Neutrophil (primary cell): ENCODE measurements at regions not wholly inside any gene's neighbourhood (a gene's known extent, or its start where the extent isn't known, plus 50 kb on each side); places are given as distances from the start of the nearest gene placed in this dataset.

Experiments used
- H3K27ac ChIP-seq: fragments of 200-600 bp; sonication (generic); 2 replicates; pipeline ENCODE4 v1.5.1; 2016; ENCODE audit warnings: mild to moderate bottlenecking, moderate library complexity
- H3K27me3 ChIP-seq: fragments of 200-600 bp; sonication (generic); 2 replicates; pipeline ENCODE4 v1.6.0; 2016; ENCODE audit warnings: mild to moderate bottlenecking
- H3K36me3 ChIP-seq: fragments of 200-600 bp; sonication (generic); 2 replicates; pipeline ENCODE4 v1.5.1; 2017
- H3K4me1 ChIP-seq, 2 experiments: fragments of 200-600 bp in 1 of 2; sonication (generic) in 1 of 2; 1 replicate in 1 of 2; 2 replicates in 1 of 2; pipeline versions ENCODE4 v1.5.1 to v1.6.1; 2013 to 2016; ENCODE audit warnings: low read depth in 1 of 2, low read length in 1 of 2, mild to moderate bottlenecking in 1 of 2, moderate library complexity in 1 of 2; ENCODE audit not compliant: control insufficient read depth in 1 of 2, insufficient read depth in 1 of 2
- H3K4me3 ChIP-seq, 2 experiments: fragments of 200-600 bp in 1 of 2; sonication (generic) in 1 of 2; 1 replicate in 1 of 2; 2 replicates in 1 of 2; pipeline ENCODE4 v1.5.1; 2013 to 2016; ENCODE audit warnings: low read depth in 1 of 2, low read length in 1 of 2, mild to moderate bottlenecking in 1 of 2, moderate library complexity in 1 of 2
- H3K9me3 ChIP-seq: fragments of 200-600 bp; sonication (generic); 2 replicates; pipeline ENCODE4 v1.5.1; 2016
- CTCF ChIP-seq: fragments of 200-600 bp; sonication (generic); IDR thresholded peaks from 2 replicates; pipeline ENCODE4 v1.5.1; 2016; ENCODE audit warnings: antibody characterized with exemption

DNA sequence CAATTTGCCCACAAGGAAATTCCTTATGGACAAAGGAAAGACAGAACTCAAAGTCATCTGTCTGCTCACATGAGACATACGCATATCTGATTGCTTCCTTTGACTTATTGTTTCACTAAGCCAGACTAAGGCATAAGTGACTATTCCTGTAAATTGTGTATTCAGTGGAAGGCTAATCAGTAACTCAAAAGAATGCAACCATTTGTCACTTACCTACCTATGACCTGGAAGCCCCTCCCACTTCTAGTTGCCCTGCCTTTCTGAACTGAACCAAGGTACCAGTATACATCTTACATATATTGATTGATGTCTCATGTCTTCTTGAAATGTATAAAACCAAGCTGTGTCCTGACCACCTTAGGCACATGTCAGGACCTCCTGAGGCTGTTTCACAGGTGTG is 53.5 kb upstream of the PROK2 start:
- Histone ChIP-seq H3K36me3 (no peaks in the 10 kb centered on the region), H3K27me3 (no peaks in the 10 kb centered on the region), H3K27ac (no peak overlapping the region), H3K4me3 (no peak overlapping the region), H3K9me3 (no peaks in the 10 kb centered on the region), H3K4me1 (peaks cover 39 to 47% of the 10 kb centered on the region in 2 experiments)
- TF ChIP-seq CTCF: no peak
